ENCODE measurements at regions not wholly inside any gene's neighbourhood (a gene's known extent, or its start where the extent isn't known, plus 50 kb on each side); places are given as distances from the start of the nearest gene placed in this dataset.

GRCh38 chr1:213864091-213864490, 123.7 kb upstream of the PROX1 start:
- intact Hi-C loops (cut with DNase I), result no loop called here
- DNase-seq (ENCODE audit: low spot score), result no peak

GRCh38 chr1:213868482-213868881, 119.3 kb upstream of the PROX1 start:
- intact Hi-C loops (cut with DNase I), result no loop called here
- DNase-seq (ENCODE audit: low spot score), result no peak

GRCh38 chr1:213871179-213871578, 116.6 kb upstream of the PROX1 start:
- intact Hi-C loops (cut with DNase I), result no loop called here
- DNase-seq (ENCODE audit: low spot score), result no peak

- no peak for DNase-seq (ENCODE audit: low spot score)
- intact Hi-C loops (cut with DNase I), result no loop called here
Observed at GRCh38 chr1:213874789-213875188, 113.0 kb upstream of the PROX1 start.

GRCh38 chr1:213876531-213876930, 111.2 kb upstream of the PROX1 start:
- intact Hi-C loops (cut with DNase I), result no loop called here
- DNase-seq (ENCODE audit: low spot score), result no peak

GRCh38 chr1:213883618-213884017, 104.2 kb upstream of the PROX1 start:
- no peak for DNase-seq (ENCODE audit: low spot score)
- intact Hi-C loops (cut with DNase I), result no loop called here

- intact Hi-C loops (cut with DNase I), result no loop called here
- DNase-seq (ENCODE audit: low spot score), result no peak
Observed at GRCh38 chr1:213884402-213884801, 103.4 kb upstream of the PROX1 start.

- intact Hi-C loops (cut with DNase I), result no loop called here
Observed at GRCh38 chr1:213884942-213885341, 102.8 kb upstream of the PROX1 start.

GRCh38 chr1:213887842-213888241, 99.9 kb upstream of the PROX1 start:
- no peak for DNase-seq (ENCODE audit: low spot score)
- intact Hi-C loops (cut with DNase I), result no loop called here

More at GRCh38 chr1:213884942-213885341, 102.8 kb upstream of the PROX1 start:
- no peak for DNase-seq (ENCODE audit: low spot score)

- no peak for DNase-seq (ENCODE audit: low spot score)
- intact Hi-C loops (cut with DNase I), result no loop called here
Observed at GRCh38 chr1:213891989-213892902, 95.5 kb upstream of the PROX1 start.

GRCh38 chr1:213898684-213899083, 89.1 kb upstream of the PROX1 start:
- no peak for DNase-seq (ENCODE audit: low spot score)
- intact Hi-C loops (cut with DNase I), result no loop called here

GRCh38 chr1:213899413-213899812, 88.4 kb upstream of the PROX1 start:
- no peak for DNase-seq (ENCODE audit: low spot score)
- intact Hi-C loops (cut with DNase I), result no loop called here

GRCh38 chr1:213905344-213905743, 82.4 kb upstream of the PROX1 start:
- intact Hi-C loops (cut with DNase I), result no loop called here
- DNase-seq (ENCODE audit: low spot score), result no peak

- intact Hi-C loops (cut with DNase I), result no loop called here
- no peak for DNase-seq (ENCODE audit: low spot score)
Observed at GRCh38 chr1:213908521-213908920, 79.3 kb upstream of the PROX1 start.

GRCh38 chr1:213914392-213914791, 73.4 kb upstream of the PROX1 start:
- intact Hi-C loops (cut with DNase I), result no loop called here
- no peak for DNase-seq (ENCODE audit: low spot score)

- intact Hi-C loops (cut with DNase I), result no loop called here
- no peak for DNase-seq (ENCODE audit: low spot score)
Observed at GRCh38 chr1:213921311-213921710, 66.5 kb upstream of the PROX1 start.

- DNase-seq (ENCODE audit: low spot score), result no peak
- intact Hi-C loops (cut with DNase I), result no loop called here
Observed at GRCh38 chr1:213921712-213922111, 66.1 kb upstream of the PROX1 start.

GRCh38 chr1:213925531-213926182, 62.1 kb upstream of the PROX1 start:
- intact Hi-C loops (cut with DNase I), result no loop called here
- DNase-seq (ENCODE audit: low spot score), result no peak

GRCh38 chr1:213927846-213928245, 59.9 kb upstream of the PROX1 start:
- DNase-seq (ENCODE audit: low spot score), result no peak
- intact Hi-C loops (cut with DNase I), result no loop called here

GRCh38 chr1:213929398-213929797, 58.4 kb upstream of the PROX1 start:
- no peak for DNase-seq (ENCODE audit: low spot score)
- intact Hi-C loops (cut with DNase I), result no loop called here

- intact Hi-C loops (cut with DNase I), result no loop called here
- no peak for DNase-seq (ENCODE audit: low spot score)
Observed at GRCh38 chr1:213931836-213932235, 55.9 kb upstream of the PROX1 start.

All from posterior vena cava (tissue), 2 donors.